HCT116 (cell line): ENCODE measurements at regions not wholly inside any gene's neighbourhood (a gene's known extent, or its start where the extent isn't known, plus 50 kb on each side); places are given as distances from the start of the nearest gene placed in this dataset.

Source experiments
- ATAC-seq: fragments of 200-7000 bp; cut with Tn5 transposase; 2 replicates; pipeline ENCODE4 v1.9.1; 2020; ENCODE audit warnings: mild to moderate bottlenecking, moderate library complexity
- BruUV-seq: library from RNA; stranded (reverse); fragments of 400-500 nt; replicated peaks from 2 replicates; lab custom pipeline; 2021; lab: Mats Ljungman, UMichigan
- CTCF ChIA-PET: fragments of 300-600 bp; sonication (Branson Sonifier 250); formaldehyde crosslinking; loops from one replicate; lab custom pipeline; 2021; ENCODE audit warnings: antibody characterized with exemption; lab: Charles Lee
- POLR2A ChIA-PET: fragments of 300-600, 350-600 bp; sonication (Branson Sonifier 250); formaldehyde crosslinking; loops from one replicate; lab custom pipeline; 2021; ENCODE audit warnings: antibody characterized with exemption; lab: Charles Lee
- RAD21 ChIA-PET, 2 experiments: fragments of 300-600 bp; sonication (Branson Sonifier 250); formaldehyde crosslinking; loops; one replicate each; lab custom pipeline; 2023; ENCODE audit warnings: low total read pairs in 2 of 2; ENCODE audit not compliant: uncharacterized antibody in 2 of 2, unreplicated experiment in 2 of 2, low non-redundant PET in 1 of 2; lab: Charles Lee
- DNase-seq: peaks from one replicate; pipeline ENCODE4 v3.0.0-alpha.2; 2010; ENCODE audit warnings: low read depth, low spot score
- H2AFZ ChIP-seq: fragments of 200-600 bp; shearing (Covaris generic), sonication (generic); 2 replicates; pipeline ENCODE4 v1.6.1; 2017; ENCODE audit warnings: low read depth, mixed run types, mixed read lengths, antibody characterized with exemption, low read length; ENCODE audit not compliant: poor library complexity, severe bottlenecking
- H3K27ac ChIP-seq: 2 replicates; pipeline ENCODE4 v1.5.1; 2012; ENCODE audit warnings: low read depth, low read length
- H3K27me3 ChIP-seq: fragments of 200-600 bp; sonication (generic); 2 replicates; pipeline ENCODE4 v1.6.1; 2016; ENCODE audit warnings: mixed run types, low read length, mixed read lengths; ENCODE audit not compliant: insufficient read depth
- H3K36me3 ChIP-seq, 2 experiments: fragments of 200-500 bp in 1 of 2; fragments of 200-600 bp in 1 of 2; sonication (Bioruptor generic) in 1 of 2; sonication (generic) in 1 of 2; 2 replicates each; pipeline versions ENCODE4 v1.5.1 to v1.6.1; 2014 to 2016; ENCODE audit warnings: low read length in 2 of 2, inconsistent platforms in 1 of 2, mixed read lengths in 1 of 2, mixed run types in 1 of 2; ENCODE audit not compliant: insufficient read depth in 2 of 2, control insufficient read depth in 1 of 2
- H3K4me1 ChIP-seq, 2 experiments: fragments of 200-600 bp in 1 of 2; sonication (generic) in 1 of 2; 2 replicates each; pipeline versions ENCODE4 v1.5.1 to v1.6.1; 2012 to 2017; ENCODE audit warnings: low read length in 2 of 2, inconsistent platforms in 1 of 2, mild to moderate bottlenecking in 1 of 2, mixed read lengths in 1 of 2, mixed run types in 1 of 2, moderate library complexity in 1 of 2; ENCODE audit not compliant: insufficient read depth in 2 of 2, control insufficient read depth in 1 of 2
- H3K4me2 ChIP-seq: fragments of 200-600 bp; sonication (generic); 2 replicates; pipeline ENCODE4 v1.6.1; 2017; ENCODE audit warnings: mixed run types, low read length, mixed read lengths
- H3K4me3 ChIP-seq, 2 experiments: fragments of 200-600 bp in 1 of 2; sonication (generic) in 1 of 2; replicated peaks in 1 of 2; 2 replicates each; pipeline ENCODE4 v1.5.1; 2011 to 2016; ENCODE audit warnings: low read length in 2 of 2, control low read depth in 1 of 2, low read depth in 1 of 2, mild to moderate bottlenecking in 1 of 2, mixed read lengths in 1 of 2, mixed run types in 1 of 2
- H3K79me2 ChIP-seq: fragments of 200-600 bp; sonication (generic); 2 replicates; pipeline ENCODE4 v1.6.1; 2017; ENCODE audit warnings: mild to moderate bottlenecking, mixed run types, low read length, moderate library complexity, mixed read lengths; ENCODE audit not compliant: insufficient read depth
- H3K9ac ChIP-seq: fragments of 200-600 bp; sonication (generic); 2 replicates; pipeline ENCODE4 v1.6.1; 2016; ENCODE audit warnings: low read length, mixed read lengths
- H3K9me2 ChIP-seq: fragments of 200-600 bp; sonication (generic), shearing (Covaris generic); 2 replicates; pipeline ENCODE4 v1.6.1; 2017; ENCODE audit warnings: mixed run types, mild to moderate bottlenecking, moderate library complexity; ENCODE audit not compliant: insufficient read depth
- H3K9me3 ChIP-seq, 2 experiments: fragments of 200-500 bp in 1 of 2; fragments of 200-600 bp in 1 of 2; sonication (Bioruptor generic) in 1 of 2; sonication (generic) in 1 of 2; 2 replicates each; pipeline ENCODE4 v1.6.1; 2014 to 2017; ENCODE audit warnings: low read length in 2 of 2, mixed read lengths in 2 of 2, inconsistent platforms in 1 of 2, low read depth in 1 of 2, mild to moderate bottlenecking in 1 of 2, mixed run types in 1 of 2, moderate library complexity in 1 of 2; ENCODE audit not compliant: control insufficient read depth in 1 of 2, insufficient read depth in 1 of 2
- H4K20me1 ChIP-seq: fragments of 200-600 bp; sonication (generic), shearing (Covaris generic); 2 replicates; pipeline ENCODE4 v1.6.1; 2017; ENCODE audit warnings: mixed run types, mild to moderate bottlenecking, moderate library complexity; ENCODE audit not compliant: insufficient read depth
- EGR1 ChIP-seq: IDR thresholded peaks from 2 replicates; pipeline ENCODE4 v1.6.1; 2012; ENCODE audit warnings: low read depth
- EZH2 ChIP-seq: fragments of 200-600 bp; sonication (generic); IDR thresholded peaks from 2 replicates; pipeline ENCODE4 v1.6.1; 2017; ENCODE audit warnings: antibody characterized with exemption, mixed run types
- FOSL1 ChIP-seq: IDR thresholded peaks from 2 replicates; pipeline ENCODE4 v1.6.1; 2012; ENCODE audit warnings: low read depth
- SIN3A ChIP-seq: IDR thresholded peaks from 2 replicates; pipeline ENCODE4 v1.6.1; 2012; ENCODE audit warnings: low read depth
- SRF ChIP-seq: IDR thresholded peaks from 2 replicates; pipeline ENCODE4 v1.6.1; 2012; ENCODE audit warnings: low read depth
- TCF7L2 ChIP-seq: IDR thresholded peaks from 2 replicates; pipeline ENCODE4 v1.7.0; 2011; ENCODE audit warnings: borderline replicate concordance, inconsistent platforms; ENCODE audit not compliant: insufficient read depth, insufficient read length; ENCODE audit errors: extremely low read depth
- YY1 ChIP-seq: IDR thresholded peaks from 2 replicates; pipeline ENCODE4 v1.6.1; 2011; ENCODE audit warnings: low read length, low read depth, moderate library complexity, mild to moderate bottlenecking; ENCODE audit not compliant: insufficient replicate concordance; ENCODE audit errors: extremely low read depth
- ZNF274 ChIP-seq: fragments of 200-500 bp; sonication (Bioruptor generic); IDR thresholded peaks from 2 replicates; pipeline ENCODE4 v1.6.1; 2014; ENCODE audit warnings: mild to moderate bottlenecking, low read depth, low read length, inconsistent platforms
- intact Hi-C: fragments of 100-400 bp; cut with micrococcal nuclease; formaldehyde crosslinking; loops from 2 replicates; pipeline ENCODE4 v1.10.0; 2022
- TF ChIP-seq, protein P1 (sequence below): IDR thresholded peaks from 2 replicates; pipeline ENCODE4 v1.6.1; 2012
- TF ChIP-seq, protein P2 (sequence below): IDR thresholded peaks from 2 replicates; pipeline ENCODE4 v1.6.1; 2012; ENCODE audit warnings: low read depth
- TF ChIP-seq, protein P3 (sequence below), 3 experiments: fragments of 200-600 bp in 1 of 3; sonication (generic) in 1 of 3; IDR thresholded peaks in 2 of 3; conservative IDR thresholded peaks in 1 of 3; 2 replicates each; pipeline ENCODE4 v1.5.1; 2012 to 2017; ENCODE audit warnings: low read depth in 2 of 3, low read length in 2 of 3, antibody characterized with exemption in 1 of 3, borderline replicate concordance in 1 of 3, control low read depth in 1 of 3, mild to moderate bottlenecking in 1 of 3, mixed read lengths in 1 of 3, mixed run types in 1 of 3, moderate library complexity in 1 of 3; ENCODE audit not compliant: insufficient read depth in 1 of 3
- TF ChIP-seq, protein P4 (sequence below): IDR thresholded peaks from 2 replicates; pipeline ENCODE4 v1.6.1; 2011; ENCODE audit warnings: mild to moderate bottlenecking, low read length, moderate library complexity; ENCODE audit not compliant: insufficient replicate concordance; ENCODE audit errors: extremely low read depth

DNA sequence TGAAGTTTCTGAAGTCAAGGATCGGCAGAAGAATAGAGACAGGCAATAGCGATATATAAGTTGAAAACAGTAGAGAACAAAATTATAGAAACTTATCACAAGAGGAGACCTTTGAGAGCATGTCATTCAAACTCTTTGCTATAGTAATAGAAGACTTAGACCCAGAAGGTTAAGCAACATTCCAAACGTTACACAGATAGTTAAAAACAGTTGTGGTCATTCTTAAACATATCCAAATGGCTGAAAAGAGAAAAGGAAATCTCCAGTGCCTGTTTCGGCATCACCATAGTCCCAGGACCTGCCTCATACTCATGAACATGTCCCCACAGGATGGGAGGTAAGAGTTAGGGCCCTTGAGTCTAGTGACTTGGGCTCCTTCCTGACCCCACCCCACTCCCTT is 258.1 kb upstream of the NOCT start:
- no peak overlapping the region for H2AFZ ChIP-seq
- no peak for DNase-seq
- no peaks in the 10 kb centered on the region for H3K9me2 ChIP-seq
- ChIA-PET POLR2A (no interaction called here), CTCF (no interaction called here)
- no peak overlapping the region for H3K9ac ChIP-seq
- no peaks in the 10 kb centered on the region for H3K79me2 ChIP-seq
- no peaks in the 10 kb centered on the region for H3K9me3 ChIP-seq
- H3K4me1 ChIP-seq: no peaks in the 10 kb centered on the region
- H4K20me1 ChIP-seq: no peaks in the 10 kb centered on the region
- H3K36me3 ChIP-seq: no peaks in the 10 kb centered on the region
- H3K4me3 ChIP-seq: no peak overlapping the region
- TF ChIP-seq, protein P1, sequence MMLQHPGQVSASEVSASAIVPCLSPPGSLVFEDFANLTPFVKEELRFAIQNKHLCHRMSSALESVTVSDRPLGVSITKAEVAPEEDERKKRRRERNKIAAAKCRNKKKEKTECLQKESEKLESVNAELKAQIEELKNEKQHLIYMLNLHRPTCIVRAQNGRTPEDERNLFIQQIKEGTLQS: no peak
- TF ChIP-seq, all 23 proteins: peak for 0
- no peak for ATAC-seq
- BruUV-seq: no TSS peak
- no peaks in the 10 kb centered on the region for H3K27me3 ChIP-seq
- H3K4me2 ChIP-seq: no peak overlapping the region
- intact Hi-C loops: no loop called here
- no peak overlapping the region for H3K27ac ChIP-seq
- RAD21 ChIA-PET: no interaction called here

DNA sequence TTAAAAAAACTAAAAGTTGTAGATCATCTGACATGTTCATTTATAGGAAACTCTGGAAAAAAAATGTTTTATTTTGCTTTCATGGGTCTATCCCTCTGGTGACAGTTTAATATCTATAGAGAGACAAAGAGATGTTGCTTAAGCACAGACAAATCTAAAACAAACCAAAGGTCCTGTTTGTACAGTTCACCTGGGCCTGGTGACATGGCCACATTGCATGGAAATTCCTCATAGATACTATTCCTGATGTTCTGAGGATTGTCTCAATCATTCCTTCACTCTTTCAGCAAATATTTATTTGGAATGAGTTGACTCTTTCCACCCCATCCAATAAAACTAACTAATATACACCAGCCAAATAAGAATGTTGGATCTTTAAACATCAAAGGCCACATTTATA is 259.1 kb upstream of the NOCT start:
- no peak overlapping the region for H3K4me2 ChIP-seq
- H3K4me1 ChIP-seq: no peaks in the 10 kb centered on the region
- H3K79me2 ChIP-seq: no peaks in the 10 kb centered on the region
- no peak overlapping the region for H2AFZ ChIP-seq
- no peaks in the 10 kb centered on the region for H3K27me3 ChIP-seq
- no peak overlapping the region for H3K9ac ChIP-seq
- H3K4me3 ChIP-seq: no peak overlapping the region
- H3K36me3 ChIP-seq: no peaks in the 10 kb centered on the region
- ChIA-PET CTCF (no interaction called here), POLR2A (no interaction called here), RAD21 (no interaction called here)
- BruUV-seq: no TSS peak
- no peak overlapping the region for H3K27ac ChIP-seq
- ATAC-seq (no peak), DNase-seq (no peak)
- no peaks in the 10 kb centered on the region for H4K20me1 ChIP-seq
- no peaks in the 10 kb centered on the region for H3K9me2 ChIP-seq
- H3K9me3 ChIP-seq: no peaks in the 10 kb centered on the region
- intact Hi-C loops: no loop called here
- TF ChIP-seq ZNF274 (no peak), EGR1 (no peak), FOSL1 (no peak), EZH2 (no peak), SRF (no peak), TCF7L2 (no peak), YY1 (no peak), SIN3A (no peak)
- TF ChIP-seq, protein P2, sequence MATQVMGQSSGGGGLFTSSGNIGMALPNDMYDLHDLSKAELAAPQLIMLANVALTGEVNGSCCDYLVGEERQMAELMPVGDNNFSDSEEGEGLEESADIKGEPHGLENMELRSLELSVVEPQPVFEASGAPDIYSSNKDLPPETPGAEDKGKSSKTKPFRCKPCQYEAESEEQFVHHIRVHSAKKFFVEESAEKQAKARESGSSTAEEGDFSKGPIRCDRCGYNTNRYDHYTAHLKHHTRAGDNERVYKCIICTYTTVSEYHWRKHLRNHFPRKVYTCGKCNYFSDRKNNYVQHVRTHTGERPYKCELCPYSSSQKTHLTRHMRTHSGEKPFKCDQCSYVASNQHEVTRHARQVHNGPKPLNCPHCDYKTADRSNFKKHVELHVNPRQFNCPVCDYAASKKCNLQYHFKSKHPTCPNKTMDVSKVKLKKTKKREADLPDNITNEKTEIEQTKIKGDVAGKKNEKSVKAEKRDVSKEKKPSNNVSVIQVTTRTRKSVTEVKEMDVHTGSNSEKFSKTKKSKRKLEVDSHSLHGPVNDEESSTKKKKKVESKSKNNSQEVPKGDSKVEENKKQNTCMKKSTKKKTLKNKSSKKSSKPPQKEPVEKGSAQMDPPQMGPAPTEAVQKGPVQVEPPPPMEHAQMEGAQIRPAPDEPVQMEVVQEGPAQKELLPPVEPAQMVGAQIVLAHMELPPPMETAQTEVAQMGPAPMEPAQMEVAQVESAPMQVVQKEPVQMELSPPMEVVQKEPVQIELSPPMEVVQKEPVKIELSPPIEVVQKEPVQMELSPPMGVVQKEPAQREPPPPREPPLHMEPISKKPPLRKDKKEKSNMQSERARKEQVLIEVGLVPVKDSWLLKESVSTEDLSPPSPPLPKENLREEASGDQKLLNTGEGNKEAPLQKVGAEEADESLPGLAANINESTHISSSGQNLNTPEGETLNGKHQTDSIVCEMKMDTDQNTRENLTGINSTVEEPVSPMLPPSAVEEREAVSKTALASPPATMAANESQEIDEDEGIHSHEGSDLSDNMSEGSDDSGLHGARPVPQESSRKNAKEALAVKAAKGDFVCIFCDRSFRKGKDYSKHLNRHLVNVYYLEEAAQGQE: no peak
- TF ChIP-seq, protein P3, sequence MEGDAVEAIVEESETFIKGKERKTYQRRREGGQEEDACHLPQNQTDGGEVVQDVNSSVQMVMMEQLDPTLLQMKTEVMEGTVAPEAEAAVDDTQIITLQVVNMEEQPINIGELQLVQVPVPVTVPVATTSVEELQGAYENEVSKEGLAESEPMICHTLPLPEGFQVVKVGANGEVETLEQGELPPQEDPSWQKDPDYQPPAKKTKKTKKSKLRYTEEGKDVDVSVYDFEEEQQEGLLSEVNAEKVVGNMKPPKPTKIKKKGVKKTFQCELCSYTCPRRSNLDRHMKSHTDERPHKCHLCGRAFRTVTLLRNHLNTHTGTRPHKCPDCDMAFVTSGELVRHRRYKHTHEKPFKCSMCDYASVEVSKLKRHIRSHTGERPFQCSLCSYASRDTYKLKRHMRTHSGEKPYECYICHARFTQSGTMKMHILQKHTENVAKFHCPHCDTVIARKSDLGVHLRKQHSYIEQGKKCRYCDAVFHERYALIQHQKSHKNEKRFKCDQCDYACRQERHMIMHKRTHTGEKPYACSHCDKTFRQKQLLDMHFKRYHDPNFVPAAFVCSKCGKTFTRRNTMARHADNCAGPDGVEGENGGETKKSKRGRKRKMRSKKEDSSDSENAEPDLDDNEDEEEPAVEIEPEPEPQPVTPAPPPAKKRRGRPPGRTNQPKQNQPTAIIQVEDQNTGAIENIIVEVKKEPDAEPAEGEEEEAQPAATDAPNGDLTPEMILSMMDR (IDR thresholded peaks at IDR 0.05 in 2 of 3, conservative IDR thresholded peaks at IDR 0.05 in 1 of 3; ENCODE audit: borderline replicate concordance in 1 of 3, insufficient read depth in 1 of 3, low read depth in 2 of 3, low read length in 2 of 3): no peak
- TF ChIP-seq, protein P4, sequence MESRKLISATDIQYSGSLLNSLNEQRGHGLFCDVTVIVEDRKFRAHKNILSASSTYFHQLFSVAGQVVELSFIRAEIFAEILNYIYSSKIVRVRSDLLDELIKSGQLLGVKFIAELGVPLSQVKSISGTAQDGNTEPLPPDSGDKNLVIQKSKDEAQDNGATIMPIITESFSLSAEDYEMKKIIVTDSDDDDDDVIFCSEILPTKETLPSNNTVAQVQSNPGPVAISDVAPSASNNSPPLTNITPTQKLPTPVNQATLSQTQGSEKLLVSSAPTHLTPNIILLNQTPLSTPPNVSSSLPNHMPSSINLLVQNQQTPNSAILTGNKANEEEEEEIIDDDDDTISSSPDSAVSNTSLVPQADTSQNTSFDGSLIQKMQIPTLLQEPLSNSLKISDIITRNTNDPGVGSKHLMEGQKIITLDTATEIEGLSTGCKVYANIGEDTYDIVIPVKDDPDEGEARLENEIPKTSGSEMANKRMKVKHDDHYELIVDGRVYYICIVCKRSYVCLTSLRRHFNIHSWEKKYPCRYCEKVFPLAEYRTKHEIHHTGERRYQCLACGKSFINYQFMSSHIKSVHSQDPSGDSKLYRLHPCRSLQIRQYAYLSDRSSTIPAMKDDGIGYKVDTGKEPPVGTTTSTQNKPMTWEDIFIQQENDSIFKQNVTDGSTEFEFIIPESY: no peak
